A549 (cell line): ENCODE measurements at regions not wholly inside any gene's neighbourhood (a gene's known extent, or its start where the extent isn't known, plus 50 kb on each side); places are given as distances from the start of the nearest gene placed in this dataset.

Experiments
- ATAC-seq, 2 experiments: fragments of 200-7000 bp in 1 of 2; fragments of >200 bp in 1 of 2; cut with Nextera tagmentation in 1 of 2; cut with Tn5 transposase in 1 of 2; 3 replicates each; pipeline versions ENCODE4 v1.8.0 to v1.9.1; 2018 to 2020; ENCODE audit warnings: mild to moderate bottlenecking in 1 of 2, moderate library complexity in 1 of 2
- CTCF ChIA-PET: fragments of 300-600 bp; sonication (Branson Sonifier 250); formaldehyde crosslinking; extraction: SDS; loops from one replicate; lab custom pipeline; 2021; ENCODE audit warnings: antibody characterized with exemption, inconsistent platforms; lab: Yijun Ruan, JAX
- POLR2A ChIA-PET: fragments of 350-600 bp; formaldehyde crosslinking; extraction: SDS; loops from one replicate; lab custom pipeline; 2021; ENCODE audit warnings: antibody characterized with exemption, inconsistent platforms; lab: Yijun Ruan, JAX
- DNase-seq, 2 experiments: peaks; one replicate each; pipeline versions ENCODE4 v3.0.0 to v3.0.0-alpha.2; 2011 to 2016; ENCODE audit warnings: low read depth in 1 of 2, low spot score in 1 of 2
- FAIRE-seq: peaks from 2 replicates; lab custom pipeline; 2011; peaks lifted over from hg19 to GRCh38; lab: Jason Lieb, UNC
- H3K27ac ChIP-seq, 2 experiments: fragments of >200 bp; sonication (Bioruptor Twin); formaldehyde crosslinking; 3 replicates each; pipeline ENCODE4 v1.5.1; 2016 to 2017
- H3K4me1 ChIP-seq: fragments of >200 bp; sonication (Bioruptor Twin); formaldehyde crosslinking; 3 replicates; pipeline ENCODE4 v1.6.1; 2016
- H3K4me2 ChIP-seq: fragments of >200 bp; sonication (Bioruptor Twin); formaldehyde crosslinking; 3 replicates; pipeline ENCODE4 v1.6.1; 2016
- H3K4me3 ChIP-seq: fragments of >200 bp; sonication (Bioruptor Twin); formaldehyde crosslinking; 3 replicates; pipeline ENCODE4 v1.5.1; 2016
- H3K9me3 ChIP-seq: fragments of >200 bp; sonication (Bioruptor Twin); formaldehyde crosslinking; 3 replicates; pipeline ENCODE4 v1.6.1; 2016
- CBX2 ChIP-seq: fragments of 200-600 bp; sonication (generic); IDR thresholded peaks from 2 replicates; pipeline ENCODE4 v1.6.1; 2016; ENCODE audit warnings: low read depth, mild to moderate bottlenecking, borderline replicate concordance
- CTCF ChIP-seq: fragments of >200 bp; sonication (Bioruptor Twin); formaldehyde crosslinking; IDR thresholded peaks from 3 replicates; pipeline ENCODE4 v1.5.1; 2016
- EHF ChIP-seq: fragments of 250-450 bp; sonication (Bioruptor Pico); IDR thresholded peaks from 2 replicates; pipeline ENCODE4 v1.5.0; 2020; ENCODE audit warnings: mild to moderate bottlenecking
- FOSL2 ChIP-seq, 2 experiments: fragments of 450-650 bp in 1 of 2; fragments of >200 bp in 1 of 2; sonication (Bioruptor Twin) in 1 of 2; formaldehyde crosslinking; IDR thresholded peaks; 2 replicates each; pipeline versions ENCODE4 v1.5.0 to v1.6.1; 2016 to 2020; ENCODE audit warnings: mild to moderate bottlenecking in 1 of 2, moderate library complexity in 1 of 2
- FOXS1 ChIP-seq: fragments of 250-450 bp; sonication (Bioruptor Pico); IDR thresholded peaks from 2 replicates; pipeline ENCODE4 v1.5.0; 2020; ENCODE audit warnings: mild to moderate bottlenecking, moderate library complexity
- GATA3 ChIP-seq: IDR thresholded peaks from 2 replicates; pipeline ENCODE4 v1.6.1; 2012; ENCODE audit warnings: borderline replicate concordance
- HMGXB4 ChIP-seq: fragments of 250-450 bp; sonication (Bioruptor Pico); IDR thresholded peaks from 2 replicates; pipeline ENCODE4 v1.5.0; 2021; ENCODE audit warnings: mild to moderate bottlenecking, moderate library complexity, borderline replicate concordance
- HOXA7 ChIP-seq: fragments of 250-450 bp; sonication (Bioruptor Pico); IDR thresholded peaks from 2 replicates; pipeline ENCODE4 v1.5.0; 2020; ENCODE audit warnings: mild to moderate bottlenecking, moderate library complexity
- KDM5A ChIP-seq: fragments of 200-600 bp; sonication (generic); IDR thresholded peaks from 2 replicates; pipeline ENCODE4 v1.6.1; 2016; ENCODE audit warnings: antibody characterized with exemption, mild to moderate bottlenecking
- MYC ChIP-seq: IDR thresholded peaks from 2 replicates; pipeline ENCODE4 v1.6.1; 2012; ENCODE audit warnings: mild to moderate bottlenecking, inconsistent platforms, low read length, improper control_type of control experiment, borderline replicate concordance
- NFE2L2 ChIP-seq: fragments of 150-350 bp; conservative IDR thresholded peaks from 2 replicates; pipeline ENCODE4 v1.6.1; 2014; ENCODE audit warnings: low read length
- REST ChIP-seq: fragments of 200-600 bp; sonication (generic); IDR thresholded peaks from 2 replicates; pipeline ENCODE4 v1.6.1; 2016; ENCODE audit warnings: antibody characterized with exemption, mild to moderate bottlenecking, moderate library complexity
- RNF2 ChIP-seq: fragments of 200-600 bp; sonication (generic); IDR thresholded peaks from 2 replicates; pipeline ENCODE4 v1.6.1; 2016; ENCODE audit warnings: low read depth, mild to moderate bottlenecking, antibody characterized with exemption, moderate library complexity, borderline replicate concordance
- TFCP2L1 ChIP-seq: fragments of 250-450 bp; sonication (Bioruptor Pico); IDR thresholded peaks from 2 replicates; pipeline ENCODE4 v1.5.0; 2021; ENCODE audit warnings: mild to moderate bottlenecking
- USF2 ChIP-seq: fragments of 450-650 bp; IDR thresholded peaks from 2 replicates; pipeline ENCODE4 v1.6.1; 2014; ENCODE audit warnings: antibody characterized with exemption
- WGBS: methylation state at CpG from one replicate; pipeline ENCODE4 v1.1.6; 2017; ENCODE audit errors: missing lambda C conversion rate; 5-methylcytosine and 5-hydroxymethylcytosine counted together

GRCh38 chr3:145483992-145484391 is 677.0 kb downstream of the PLOD2 start (continued):
- no peak for TF ChIP-seq HMGXB4 (CRISPR knock-in tag)
- no peak for TF ChIP-seq EHF (CRISPR knock-in tag)

GRCh38 chr3:145489011-145489410 is 672.0 kb downstream of the PLOD2 start:
- Histone ChIP-seq H3K4me2 (no peak overlapping the region), H3K27ac (no peak overlapping the region), H3K4me3 (no peak overlapping the region), H3K4me1 (no peaks in the 10 kb centered on the region), H3K9me3 (no peaks in the 10 kb centered on the region)
- ChIA-PET POLR2A (no interaction called here), CTCF (no interaction called here)
- no peak for TF ChIP-seq CTCF
- DNase-seq: no peak
- no peak for ATAC-seq
- FAIRE-seq: peak; percentile 59

- POLR2A ChIA-PET: no interaction called here
- Histone ChIP-seq H3K27ac (no peak overlapping the region), H3K4me2 (no peak overlapping the region), H3K9me3 (no peaks in the 10 kb centered on the region), H3K4me1 (no peaks in the 10 kb centered on the region), H3K4me3 (no peak overlapping the region)
- CTCF ChIA-PET: interaction anchor here (0.5 kb wide), 1 partner anchor 34 kb away, joined by 5 read pairs; no protein-coding TSS in a partner anchor
- ATAC-seq: no peak
- 27% methylated on average over 10 of the region's 11 CpGs for WGBS
- TF ChIP-seq CBX2: no peak
- no peak for TF ChIP-seq NFE2L2
- no peak for TF ChIP-seq MYC
- no peak for TF ChIP-seq TFCP2L1 (CRISPR knock-in tag)
- no peak for TF ChIP-seq KDM5A
- TF ChIP-seq HOXA7 (CRISPR knock-in tag): no peak
- no peak for TF ChIP-seq REST
- TF ChIP-seq RNF2: no peak
- no peak for TF ChIP-seq FOXS1 (CRISPR knock-in tag)
- TF ChIP-seq FOSL2 (IDR thresholded peaks at IDR 0.05): no peak
- TF ChIP-seq FOSL2 (CRISPR knock-in tag; IDR thresholded peaks at IDR 0.05): no peak
- no peak for TF ChIP-seq GATA3
- no peak for TF ChIP-seq USF2
- DNase-seq: no peak
- FAIRE-seq: no peak
These were observed 670.6 kb downstream of the PLOD2 start for GRCh38 chr3:145490088-145491048.
